ENCODE measurements at regions not wholly inside any gene's neighbourhood (a gene's known extent, or its start where the extent isn't known, plus 50 kb on each side); places are given as distances from the start of the nearest gene placed in this dataset.

DNA sequence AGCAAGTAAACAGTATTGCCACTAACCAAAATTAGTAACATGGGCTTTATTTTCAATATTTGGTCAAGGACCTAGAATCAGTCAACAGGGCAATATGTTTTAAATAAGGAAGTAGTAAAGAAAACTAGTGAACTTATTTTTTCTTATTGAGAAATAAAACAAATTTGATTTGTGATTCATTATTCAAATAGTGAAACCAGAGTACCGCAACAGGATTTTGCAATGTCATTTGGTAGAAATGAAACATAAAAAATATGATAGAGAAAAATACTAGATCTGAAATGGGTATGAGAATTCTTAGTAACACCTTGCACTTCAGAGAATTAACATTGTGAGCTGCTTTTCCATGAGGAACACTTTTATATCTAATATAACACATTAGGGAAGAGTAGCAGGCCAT lies 291.8 kb upstream of the GBE1 start:
- TF ChIP-seq CTCF (IDR thresholded peaks at IDR 0.05; ENCODE audit: insufficient read depth, low read length, poor library complexity, severe bottlenecking) (no peak), EZH2phosphoT487 (conservative IDR thresholded peaks at IDR 0.05; ENCODE audit: low read length) (no peak)

All from SU-DHL-6 (cell line).